GM23248 (cell line): ENCODE measurements at regions not wholly inside any gene's neighbourhood (a gene's known extent, or its start where the extent isn't known, plus 50 kb on each side); places are given as distances from the start of the nearest gene placed in this dataset.

Experiments used
- EZH2 ChIP-seq: fragments of 200-600 bp; sonication (generic); IDR thresholded peaks from 2 replicates; pipeline ENCODE4 v1.6.1; 2018; ENCODE audit warnings: antibody characterized with exemption, mild to moderate bottlenecking; ENCODE audit not compliant: insufficient read depth, poor library complexity, severe bottlenecking
- EZH2phosphoT487 ChIP-seq: fragments of 200-600 bp; sonication (generic); IDR thresholded peaks from 2 replicates; pipeline ENCODE4 v1.6.1; 2018; ENCODE audit warnings: antibody characterized with exemption, moderate library complexity, mild to moderate bottlenecking, low read depth; ENCODE audit not compliant: insufficient read depth

GRCh38 chr11:95367726-95368125, 136.7 kb upstream of the SESN3 start:
- TF ChIP-seq EZH2 (no peak), EZH2phosphoT487 (no peak)
